SIG-M5 treated with dmso at 0.1 percent for 504 hours (cell line): ENCODE measurements at regions not wholly inside any gene's neighbourhood (a gene's known extent, or its start where the extent isn't known, plus 50 kb on each side); places are given as distances from the start of the nearest gene placed in this dataset.

Experiments
- DNase-seq: peaks from one replicate; lab custom pipeline; 2025; ENCODE audit not compliant: unreplicated experiment; lab: John Stamatoyannopoulos, UW

DNA sequence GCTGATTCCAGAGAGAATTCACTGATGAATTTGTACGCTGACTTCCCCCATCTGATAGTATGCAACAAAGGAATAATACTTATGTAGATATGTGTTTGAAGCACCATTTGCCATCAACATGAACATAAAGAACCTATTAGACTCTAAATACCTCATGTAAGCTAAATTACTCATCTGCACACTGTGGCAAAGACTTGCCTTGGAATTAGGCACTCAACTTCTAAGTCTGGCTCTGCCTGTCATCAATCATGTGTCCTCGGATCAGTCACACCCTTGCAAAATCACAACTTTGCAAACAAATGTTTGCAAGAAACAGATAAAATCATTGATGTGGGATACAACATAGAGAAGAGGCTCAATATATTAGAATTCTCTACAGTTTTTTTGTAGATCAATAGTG lies 169.9 kb upstream of the LDB2 start:
- DNase-seq = no peak

DNA sequence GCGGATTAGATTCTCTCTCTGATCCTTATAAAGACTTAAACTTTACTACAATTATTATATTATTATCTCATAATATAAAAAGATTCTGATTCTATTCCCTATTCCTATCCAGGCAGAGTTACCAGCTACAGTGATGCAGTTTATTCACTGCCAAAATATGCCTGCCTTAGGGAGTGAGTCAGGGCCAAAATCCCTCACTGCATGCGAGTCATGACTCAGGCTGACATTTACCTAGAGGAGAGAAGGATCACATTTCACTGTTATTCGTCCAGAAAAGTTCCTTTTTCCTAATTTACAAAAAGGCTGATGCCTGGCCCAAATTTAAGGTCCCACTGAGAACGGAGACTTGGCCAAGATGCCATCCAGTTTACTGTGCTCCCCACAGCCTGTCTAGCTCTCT lies 168.5 kb upstream of the LDB2 start:
- no peak for DNase-seq

DNA sequence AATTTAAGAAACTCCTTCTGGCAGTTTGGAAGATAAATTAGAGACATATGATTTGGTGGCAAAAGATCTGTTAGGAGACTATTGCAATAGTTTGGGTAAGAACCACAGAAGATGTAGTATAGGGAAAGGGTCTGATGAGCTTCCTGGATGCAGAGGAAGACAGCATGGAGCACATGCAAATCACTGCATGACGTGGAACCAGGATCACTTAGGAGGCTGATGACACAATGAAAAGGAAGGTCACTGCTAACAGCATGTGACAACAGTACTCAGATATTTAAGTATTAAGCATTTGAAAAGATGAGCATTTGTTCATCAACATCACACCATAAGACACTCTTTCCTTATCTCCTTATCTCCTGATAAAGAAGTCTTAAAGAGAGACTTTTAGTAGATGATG lies 167.8 kb upstream of the LDB2 start:
- DNase-seq = no peak

DNA sequence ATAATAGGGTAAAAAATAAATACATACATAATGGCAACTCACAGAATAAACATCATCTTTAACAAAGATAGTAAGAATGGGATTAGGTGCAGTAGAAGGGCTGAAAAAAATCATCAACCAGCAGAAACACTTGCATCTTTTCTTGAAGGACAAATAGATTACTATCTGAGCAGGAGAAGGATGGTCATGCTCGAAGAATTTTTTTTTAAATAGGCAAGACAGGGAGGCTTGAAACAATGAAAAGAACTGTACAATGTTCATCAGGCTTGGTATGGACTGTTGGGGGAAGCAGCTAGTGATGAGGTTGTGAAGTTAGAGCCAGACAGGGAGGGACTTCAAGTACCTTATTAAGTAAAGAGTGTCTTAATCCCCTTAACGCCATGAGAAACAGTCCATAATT lies 167.4 kb upstream of the LDB2 start:
- no peak for DNase-seq

DNA sequence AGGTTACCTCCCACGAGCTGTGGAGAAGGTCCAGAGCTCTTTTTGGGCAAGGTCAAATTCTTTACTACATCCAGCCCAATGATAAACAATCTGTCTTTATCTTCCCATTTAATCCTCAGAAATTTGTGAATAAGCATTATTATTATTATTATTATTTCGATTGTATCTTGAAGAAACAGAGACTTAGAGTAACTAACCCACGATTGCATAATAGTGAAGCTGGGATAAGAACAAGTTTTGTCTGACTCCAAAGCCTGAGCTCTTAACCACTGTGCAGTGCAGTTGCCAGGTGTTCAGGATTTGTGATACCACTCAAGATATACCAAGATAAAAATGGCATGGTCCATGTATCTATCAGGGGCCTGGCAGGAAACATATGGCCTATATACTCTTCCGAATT lies 166.5 kb upstream of the LDB2 start:
- DNase-seq = no peak

DNA sequence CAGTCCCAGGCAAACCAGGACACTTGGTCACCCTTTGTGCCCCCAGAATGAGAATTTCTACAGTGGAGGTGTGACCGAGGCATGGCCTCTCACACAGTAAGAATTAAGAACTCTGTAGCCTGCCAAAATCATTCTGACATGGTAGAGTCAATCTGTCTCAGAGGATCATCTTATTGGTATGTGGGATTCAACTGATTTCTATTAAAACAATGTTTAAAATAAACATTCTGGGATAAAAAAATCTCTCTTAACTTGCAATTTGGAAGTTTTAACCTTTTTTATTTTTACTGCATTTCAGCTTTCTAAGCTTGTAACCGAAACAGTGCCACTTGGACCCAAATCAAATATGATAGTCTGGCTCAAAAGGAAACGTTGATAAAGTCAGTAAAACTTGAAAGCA lies 165.4 kb upstream of the LDB2 start:
- DNase-seq = no peak

DNA sequence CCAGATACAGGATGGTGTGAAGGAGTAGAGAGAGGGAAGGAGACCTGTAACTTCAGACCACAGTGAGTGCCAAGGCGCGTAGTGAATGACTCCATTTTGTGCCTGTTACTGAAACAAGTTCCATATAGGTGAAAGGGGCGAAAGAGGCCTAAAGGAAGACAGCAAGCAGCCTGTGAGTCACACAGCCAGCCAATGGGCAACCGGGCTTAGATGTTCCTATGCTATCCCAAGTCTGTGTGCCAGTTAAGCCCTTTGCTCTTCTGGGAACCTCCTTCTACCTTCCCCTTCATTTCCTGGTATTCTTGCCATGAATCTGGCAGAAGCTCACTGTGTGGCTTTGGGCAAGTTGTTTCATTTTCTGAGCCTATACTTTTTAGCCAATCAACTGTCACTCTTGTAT lies 161.8 kb upstream of the LDB2 start:
- no peak for DNase-seq

DNA sequence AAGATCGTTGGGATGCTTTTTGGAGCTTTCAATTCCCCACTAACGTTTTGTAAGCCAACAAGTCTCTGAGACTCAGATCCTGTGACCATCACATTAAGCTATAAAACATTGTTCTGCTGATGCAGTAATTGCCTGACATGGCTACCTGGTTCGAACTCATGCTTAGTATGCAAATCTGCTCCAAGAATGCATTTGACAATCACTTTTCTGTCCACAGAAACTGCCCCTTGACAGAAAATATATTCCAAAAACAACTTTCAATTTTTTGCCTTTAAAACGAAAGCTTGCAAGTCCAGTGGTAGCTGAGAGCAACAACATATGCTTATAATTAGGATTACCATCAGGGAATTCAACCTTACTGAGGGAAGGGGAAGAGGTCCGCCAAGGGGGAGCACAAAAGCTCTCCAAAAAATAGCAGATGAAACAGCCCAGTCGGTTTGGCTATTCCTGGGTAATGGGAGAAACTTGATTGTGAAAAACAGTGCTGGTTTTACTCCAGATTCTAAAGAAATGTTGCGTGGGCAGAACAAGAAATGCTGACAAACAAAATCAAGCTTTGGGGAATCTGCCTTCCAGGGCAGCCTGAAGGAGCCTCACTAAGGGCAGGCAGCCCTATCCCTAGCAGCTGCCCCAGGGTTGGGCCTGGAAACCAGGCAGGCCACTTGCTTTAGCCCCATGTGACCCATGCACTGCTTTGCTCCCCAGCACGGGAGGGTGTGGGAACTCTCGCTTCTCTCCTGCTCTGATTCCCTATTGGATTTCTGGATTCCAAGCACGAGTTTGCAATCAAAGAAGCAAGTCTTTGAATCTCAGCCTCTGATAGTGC lies 160.7 kb upstream of the LDB2 start:
- no peak for DNase-seq

DNA sequence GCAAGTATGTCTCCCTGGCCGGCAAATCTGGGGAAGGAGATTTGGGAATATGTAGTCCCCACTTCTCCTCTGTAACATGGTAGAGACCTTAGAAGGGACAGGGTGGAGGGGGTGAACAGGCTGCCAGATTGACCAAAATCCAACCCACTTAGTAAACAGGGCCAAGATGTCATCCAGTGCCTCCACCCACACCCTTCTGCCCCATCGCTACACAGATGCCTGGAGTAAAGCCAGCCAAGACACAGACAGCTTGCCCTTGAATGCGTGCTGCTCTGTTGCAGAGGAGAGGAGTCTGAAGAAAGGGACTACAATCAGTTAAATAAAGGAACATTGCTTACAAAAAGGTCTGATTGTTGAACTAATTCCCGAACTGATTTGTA lies 160.1 kb upstream of the LDB2 start:
- no peak for DNase-seq

DNA sequence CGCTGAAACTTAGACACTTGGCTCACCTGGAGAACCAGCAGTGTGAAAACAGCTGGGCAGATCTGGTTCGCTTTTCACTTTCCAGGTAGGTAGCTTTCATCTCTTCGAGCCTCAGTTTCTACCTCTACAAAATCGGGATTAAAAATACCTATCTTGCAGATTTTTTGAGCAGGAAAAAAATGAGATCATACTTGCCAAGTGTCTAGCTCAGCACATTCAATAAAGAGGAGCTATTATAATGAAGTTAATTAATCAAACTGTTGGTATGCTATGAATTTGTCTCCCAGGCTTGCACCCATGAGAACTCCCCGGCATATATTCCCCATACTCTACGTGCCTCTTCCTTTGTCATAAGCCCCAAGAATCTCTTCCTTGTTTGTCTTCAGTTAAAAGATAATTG lies 158.6 kb upstream of the LDB2 start:
- DNase-seq = no peak

DNA sequence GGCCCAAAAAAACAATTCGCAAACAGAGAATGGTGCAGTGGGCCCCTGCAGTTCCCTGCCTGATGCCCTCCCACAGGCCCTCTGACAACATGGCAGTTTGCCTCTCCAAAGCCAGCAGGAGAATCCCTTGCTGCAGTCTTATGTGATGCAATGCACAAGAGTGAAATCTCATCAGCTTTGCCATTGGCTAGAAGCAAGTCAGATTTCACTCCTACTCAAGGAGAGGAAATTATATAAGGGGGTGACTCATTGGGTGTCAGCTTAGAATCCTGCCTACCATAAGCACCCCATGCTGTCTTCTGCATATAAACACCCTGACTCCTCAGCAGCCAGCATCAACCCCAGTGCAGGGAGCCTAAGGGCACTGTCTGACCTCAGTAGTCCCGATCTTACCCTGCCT lies 157.3 kb upstream of the LDB2 start:
- no peak for DNase-seq

DNA sequence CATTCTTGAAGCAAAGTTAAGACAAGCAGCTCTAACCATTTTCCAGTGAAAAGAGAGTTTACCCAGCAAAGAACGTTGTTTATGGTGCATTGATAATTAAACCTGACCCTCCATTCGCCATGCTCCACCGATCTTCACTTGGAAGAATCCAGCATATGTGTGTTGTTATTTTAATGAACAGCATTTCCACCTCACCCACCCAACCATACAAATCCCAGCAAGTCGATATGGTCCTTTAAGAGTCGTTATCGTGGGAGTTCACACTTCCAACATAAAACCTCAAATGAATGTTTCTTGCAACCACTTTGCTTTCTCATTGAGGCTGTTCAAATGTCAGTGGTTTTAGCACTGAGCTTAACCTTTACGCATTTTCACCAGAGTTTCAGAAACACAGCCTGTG lies 147.4 kb upstream of the LDB2 start:
- DNase-seq = no peak

DNA sequence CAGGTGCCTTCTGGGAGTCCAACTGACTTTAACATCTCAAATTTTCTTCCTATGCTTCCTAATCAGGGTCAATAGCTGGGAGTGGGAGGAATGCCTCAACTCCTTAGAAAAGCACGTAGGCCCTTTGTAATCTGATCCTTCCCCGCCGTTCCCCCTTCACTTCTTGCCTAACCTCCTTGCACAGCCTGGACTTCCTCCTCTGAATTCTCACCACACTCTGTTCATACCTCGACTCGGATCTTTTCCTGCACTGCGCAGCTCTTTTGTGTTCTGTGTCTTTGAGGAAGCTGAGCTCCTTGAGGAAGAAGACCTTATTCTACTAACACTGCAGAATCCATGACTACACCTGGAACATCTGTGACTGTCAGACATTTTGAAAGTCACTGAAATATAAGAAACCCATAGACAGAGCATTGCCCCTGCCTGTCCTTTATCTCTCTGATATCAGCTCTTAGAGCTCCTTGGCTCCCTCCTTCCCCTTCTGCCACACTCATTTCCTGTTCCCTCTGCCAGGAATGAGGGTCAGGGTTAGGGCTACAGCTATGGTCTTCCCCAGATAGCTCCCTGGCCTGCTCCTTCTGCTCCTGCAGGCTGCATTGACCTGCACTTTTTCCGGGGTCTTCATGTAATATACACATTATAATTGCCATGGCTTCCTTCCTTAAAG lies 140.2 kb upstream of the LDB2 start:
- no peak for DNase-seq

DNA sequence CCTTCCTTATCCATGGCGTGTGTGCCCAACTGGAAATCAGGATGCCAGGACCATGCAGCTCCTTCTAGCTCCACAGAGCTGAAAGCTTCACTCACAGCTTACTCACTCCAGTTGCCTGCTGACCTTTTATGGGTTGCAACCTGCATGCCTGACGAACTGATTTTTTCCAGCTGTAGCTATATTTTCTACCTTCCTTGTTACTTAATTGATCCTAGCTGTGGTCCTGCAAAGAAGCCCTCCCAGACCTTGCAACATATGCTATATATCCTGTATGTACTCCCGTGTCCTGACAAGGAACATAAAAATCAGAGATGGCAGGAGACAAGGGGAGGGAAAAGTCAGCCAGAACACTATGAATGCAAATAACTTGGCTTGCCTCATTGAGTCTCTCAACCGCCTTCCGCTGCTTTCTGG lies 135.3 kb upstream of the LDB2 start:
- DNase-seq = no peak

DNA sequence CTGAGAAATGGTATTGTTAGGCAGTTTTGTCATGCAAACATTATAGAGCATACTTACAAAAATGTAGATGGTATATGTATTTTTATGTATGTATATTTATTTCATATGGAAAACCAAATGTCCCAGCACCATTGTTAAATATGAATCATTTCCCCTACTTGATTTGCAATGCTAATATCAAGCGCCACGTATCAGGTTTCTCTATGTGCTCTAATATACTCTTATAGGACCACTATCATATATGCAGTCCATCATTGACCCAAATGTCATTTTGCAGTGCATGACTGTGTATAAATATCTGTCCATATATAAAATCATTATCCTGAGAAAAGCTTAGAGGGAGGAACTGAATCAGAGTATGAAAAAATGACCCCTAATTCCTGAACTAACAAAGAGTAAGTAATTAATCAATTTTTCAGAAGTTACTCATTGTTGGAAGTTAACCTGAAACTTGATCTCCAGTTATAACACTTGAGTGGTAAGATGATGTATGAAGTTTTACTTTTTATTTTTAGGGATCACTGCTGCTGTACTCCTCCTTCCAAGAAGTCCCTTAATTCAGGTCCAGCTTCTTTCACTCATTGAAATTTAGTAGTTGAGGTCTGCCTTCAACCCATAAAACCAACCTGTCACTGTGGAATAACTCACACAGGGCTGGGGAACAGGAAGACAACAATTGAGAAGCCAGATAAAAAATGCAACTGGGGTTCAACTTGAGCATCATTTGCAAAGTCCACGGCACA lies 134.8 kb upstream of the LDB2 start:
- DNase-seq = no peak

DNA sequence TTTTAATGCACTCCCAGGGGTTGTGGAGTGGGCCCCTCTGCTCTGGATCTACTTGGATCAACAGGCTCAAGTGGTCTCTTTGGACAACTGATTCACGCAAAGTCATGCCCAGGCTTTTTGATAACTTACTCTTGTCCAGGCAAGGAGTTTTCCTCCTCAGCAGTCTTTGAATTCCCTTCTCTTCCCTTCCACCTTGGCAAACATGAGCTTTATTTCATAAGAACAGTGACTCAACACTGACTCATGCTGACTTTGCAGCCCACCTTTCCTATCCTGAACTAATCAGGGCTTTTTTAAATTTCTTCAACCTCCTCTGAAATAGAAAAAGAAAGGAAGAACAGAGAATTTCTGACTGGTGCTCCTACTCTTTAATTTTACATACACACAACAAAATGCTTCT lies 132.1 kb upstream of the LDB2 start:
- DNase-seq = no peak

DNA sequence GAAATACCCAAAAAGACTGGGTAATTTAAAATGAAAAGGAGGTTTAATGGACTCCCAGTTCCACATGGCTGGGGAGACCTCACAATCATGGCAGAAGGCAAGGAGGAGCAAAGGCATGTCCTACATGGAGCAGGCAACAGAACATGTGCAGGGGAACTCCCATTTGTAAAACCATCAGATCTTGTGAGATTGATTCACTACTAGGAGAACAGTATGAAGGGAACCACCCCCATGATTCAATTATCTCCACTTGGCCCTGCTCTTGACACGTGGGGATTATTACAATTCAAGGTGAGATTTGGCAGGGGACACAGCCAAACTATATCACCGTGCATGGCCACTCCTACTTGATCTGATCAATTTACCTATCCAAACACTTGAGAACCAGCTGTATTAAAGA lies 131.5 kb upstream of the LDB2 start:
- no peak for DNase-seq

DNA sequence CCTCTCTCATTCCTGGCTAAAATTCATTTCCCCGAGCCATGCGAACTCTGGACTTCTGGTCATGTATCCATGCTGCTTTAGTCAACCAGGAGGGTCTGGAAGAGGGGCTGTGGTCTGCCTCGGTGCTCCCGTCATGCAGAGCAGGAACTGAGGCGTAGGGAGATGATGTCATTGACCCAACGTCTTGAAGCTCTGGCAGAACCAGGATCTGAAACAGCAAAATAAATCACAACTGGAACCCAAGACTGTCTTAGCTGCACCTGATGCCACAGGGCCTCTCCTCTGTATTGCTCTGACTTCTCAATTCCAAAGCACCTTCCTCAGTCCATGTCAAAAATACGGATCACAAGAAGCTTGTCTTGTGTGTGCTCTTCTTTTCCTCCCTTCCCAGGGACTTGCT lies 131.0 kb upstream of the LDB2 start:
- DNase-seq = no peak

DNA sequence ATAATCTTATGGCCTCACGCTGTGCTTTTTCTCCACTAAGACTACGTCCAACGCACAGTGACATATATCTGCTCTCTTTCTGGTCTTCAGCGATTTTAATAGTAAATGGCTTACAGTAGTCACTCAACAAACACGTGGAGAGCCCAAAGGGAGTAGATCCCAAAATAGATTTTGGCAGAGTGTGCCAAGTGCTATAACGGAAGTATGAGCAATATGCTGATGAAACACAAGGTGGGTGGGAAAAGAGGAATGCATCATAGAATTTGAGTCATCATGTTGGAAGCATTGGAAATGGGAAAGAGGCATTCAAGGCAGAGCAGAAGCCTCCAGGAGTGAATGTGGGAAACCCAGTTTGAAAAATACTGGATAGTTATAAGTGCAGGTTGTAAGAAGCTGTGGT lies 129.1 kb upstream of the LDB2 start:
- no peak for DNase-seq

DNA sequence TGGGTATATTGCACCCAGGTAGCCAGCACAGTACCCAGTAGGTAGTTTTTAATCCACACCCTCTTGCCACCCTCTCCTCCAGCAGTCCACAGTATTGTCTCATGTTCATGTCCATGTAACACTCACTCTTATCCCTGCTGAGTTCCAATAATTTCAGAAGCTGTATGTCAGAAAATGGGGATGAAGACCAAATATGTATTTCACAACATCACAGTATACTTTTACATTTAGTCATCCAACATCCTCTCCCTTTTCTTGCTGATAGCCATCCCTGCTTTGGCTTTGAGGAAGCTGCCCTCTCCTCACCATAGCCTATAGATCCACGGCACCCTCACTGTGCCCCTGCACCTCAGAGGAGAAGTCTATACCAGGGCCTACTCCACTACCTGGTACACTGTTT lies 126.0 kb upstream of the LDB2 start:
- no peak for DNase-seq

DNA sequence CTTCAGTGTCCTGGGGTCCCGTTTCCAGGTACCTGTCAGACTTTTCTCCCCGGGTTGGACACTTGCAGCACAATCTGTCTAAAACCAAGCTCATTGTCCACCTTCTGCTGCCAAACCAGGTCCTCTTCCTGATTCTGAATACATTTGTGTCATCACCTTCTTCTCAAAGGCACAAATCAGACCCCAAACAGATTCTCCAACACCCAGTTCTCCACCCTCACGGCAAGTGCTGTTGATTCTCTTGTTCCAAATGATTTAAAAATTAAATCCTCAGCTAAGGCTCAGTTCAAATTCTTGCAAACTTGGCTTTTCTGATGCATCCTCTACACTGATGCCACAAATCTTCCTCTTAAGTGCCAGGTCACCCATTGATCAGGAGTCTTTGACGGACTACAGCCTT lies 122.5 kb upstream of the LDB2 start:
- DNase-seq = no peak

DNA sequence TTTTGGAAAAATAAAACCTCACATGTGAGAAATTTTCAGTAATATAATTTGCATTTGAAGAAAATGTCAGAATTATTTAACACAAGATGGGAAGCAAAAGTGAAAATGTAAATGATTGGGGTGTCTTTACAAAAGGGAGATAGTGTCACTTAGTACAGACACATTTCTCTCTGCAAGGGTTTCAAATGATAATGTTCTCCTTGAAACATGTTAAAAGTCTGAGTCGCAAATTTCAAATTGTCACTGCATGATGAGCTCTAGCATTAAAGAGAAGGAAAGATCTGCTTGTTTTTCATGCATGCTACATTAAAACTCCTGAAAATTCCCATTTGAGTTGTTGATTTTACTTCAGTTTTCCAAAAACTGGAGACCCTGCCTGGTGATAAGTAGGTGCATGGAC lies 122.0 kb upstream of the LDB2 start:
- no peak for DNase-seq
